Fibroblast of lung (primary cell): ENCODE measurements at regions not wholly inside any gene's neighbourhood (a gene's known extent, or its start where the extent isn't known, plus 50 kb on each side); places are given as distances from the start of the nearest gene placed in this dataset.

ENCODE experiments used
- EZH2 ChIP-seq: IDR thresholded peaks from 2 replicates; pipeline ENCODE4 v1.5.1; 2012; ENCODE audit warnings: low read length, control low read depth, mild to moderate bottlenecking; ENCODE audit errors: missing control alignments
- TF ChIP-seq, protein P1 (sequence below), 2 donors: IDR thresholded peaks in 1 of 2; conservative IDR thresholded peaks in 1 of 2; 1 replicate in 1 of 2; 2 replicates in 1 of 2; pipeline ENCODE4 v1.5.1; 2011 to 2012; ENCODE audit warnings: low read length in 2 of 2, control low read depth in 1 of 2, inconsistent platforms in 1 of 2, low read depth in 1 of 2, mild to moderate bottlenecking in 1 of 2

GRCh38 chr5:42915306-42915866 is 103.7 kb upstream of the SELENOP start:
- TF ChIP-seq, protein P1, sequence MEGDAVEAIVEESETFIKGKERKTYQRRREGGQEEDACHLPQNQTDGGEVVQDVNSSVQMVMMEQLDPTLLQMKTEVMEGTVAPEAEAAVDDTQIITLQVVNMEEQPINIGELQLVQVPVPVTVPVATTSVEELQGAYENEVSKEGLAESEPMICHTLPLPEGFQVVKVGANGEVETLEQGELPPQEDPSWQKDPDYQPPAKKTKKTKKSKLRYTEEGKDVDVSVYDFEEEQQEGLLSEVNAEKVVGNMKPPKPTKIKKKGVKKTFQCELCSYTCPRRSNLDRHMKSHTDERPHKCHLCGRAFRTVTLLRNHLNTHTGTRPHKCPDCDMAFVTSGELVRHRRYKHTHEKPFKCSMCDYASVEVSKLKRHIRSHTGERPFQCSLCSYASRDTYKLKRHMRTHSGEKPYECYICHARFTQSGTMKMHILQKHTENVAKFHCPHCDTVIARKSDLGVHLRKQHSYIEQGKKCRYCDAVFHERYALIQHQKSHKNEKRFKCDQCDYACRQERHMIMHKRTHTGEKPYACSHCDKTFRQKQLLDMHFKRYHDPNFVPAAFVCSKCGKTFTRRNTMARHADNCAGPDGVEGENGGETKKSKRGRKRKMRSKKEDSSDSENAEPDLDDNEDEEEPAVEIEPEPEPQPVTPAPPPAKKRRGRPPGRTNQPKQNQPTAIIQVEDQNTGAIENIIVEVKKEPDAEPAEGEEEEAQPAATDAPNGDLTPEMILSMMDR (conservative IDR thresholded peaks at IDR 0.05 in 1 of 2, IDR thresholded peaks at IDR 0.05 in 1 of 2; ENCODE audit: low read depth in 1 of 2, low read length in 2 of 2), result no peak
- no peak for TF ChIP-seq EZH2
